NT2/D1 (cell line): ENCODE measurements at regions not wholly inside any gene's neighbourhood (a gene's known extent, or its start where the extent isn't known, plus 50 kb on each side); places are given as distances from the start of the nearest gene placed in this dataset.

ENCODE experiments used
- DNase-seq: peaks from one replicate; pipeline ENCODE4 v3.0.0-alpha.2; 2011; ENCODE audit warnings: low read depth, low spot score
- H3K27me3 ChIP-seq: 2 replicates; pipeline ENCODE4 v1.6.0; 2011; ENCODE audit warnings: mild to moderate bottlenecking; ENCODE audit not compliant: insufficient read length, insufficient read depth
- H3K36me3 ChIP-seq: 2 replicates; pipeline ENCODE4 v1.6.1; 2011; ENCODE audit warnings: mild to moderate bottlenecking, low read length, mixed read lengths; ENCODE audit not compliant: insufficient read depth, insufficient read length
- H3K4me1 ChIP-seq: 2 replicates; pipeline ENCODE4 v1.5.1; 2011; ENCODE audit not compliant: insufficient read depth, insufficient read length
- H3K4me3 ChIP-seq: 2 replicates; pipeline ENCODE4 v1.5.1; 2011; ENCODE audit warnings: low read depth; ENCODE audit not compliant: insufficient read length
- H3K9ac ChIP-seq: 2 replicates; pipeline ENCODE4 v1.6.0; 2011; ENCODE audit warnings: low read depth; ENCODE audit not compliant: insufficient read length
- H3K9me3 ChIP-seq: 2 replicates; pipeline ENCODE4 v1.5.1; 2011; ENCODE audit warnings: mild to moderate bottlenecking, low read length; ENCODE audit not compliant: insufficient read depth
- SUZ12 ChIP-seq: IDR thresholded peaks from 2 replicates; pipeline ENCODE4 v1.6.1; 2011; ENCODE audit not compliant: insufficient read length, insufficient read depth; ENCODE audit errors: extremely low read depth
- YY1 ChIP-seq: IDR thresholded peaks from 2 replicates; pipeline ENCODE4 v1.6.1; 2011; ENCODE audit not compliant: insufficient read length, insufficient read depth
- ZNF274 ChIP-seq: IDR thresholded peaks from 2 replicates; pipeline ENCODE4 v1.6.1; 2011; ENCODE audit warnings: mild to moderate bottlenecking, low read depth, low read length

DNA sequence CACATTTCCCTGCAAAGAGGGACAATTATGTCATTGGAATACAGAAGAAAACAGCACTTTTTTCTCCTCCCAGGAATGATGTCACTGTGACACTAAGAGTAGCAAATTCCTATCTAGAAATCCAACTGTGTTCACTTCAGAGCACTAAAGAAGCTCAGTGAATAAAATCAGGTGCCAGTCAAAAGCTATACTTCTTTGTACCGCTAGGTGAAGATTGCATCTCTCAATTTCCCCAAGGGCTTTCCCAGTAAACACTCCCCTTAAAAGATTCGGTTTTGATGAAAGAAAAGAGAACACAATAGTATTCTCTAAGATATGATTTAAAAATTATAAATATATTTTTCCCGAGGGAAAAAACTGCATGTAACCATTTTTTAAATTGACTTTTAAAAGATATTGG, 104.7 kb upstream of the MID1 start:
- H3K4me1 ChIP-seq, result no peaks in the 10 kb centered on the region
- no peaks in the 10 kb centered on the region for H3K36me3 ChIP-seq
- no peak overlapping the region for H3K4me3 ChIP-seq
- no peaks in the 10 kb centered on the region for H3K27me3 ChIP-seq
- TF ChIP-seq ZNF274 (no peak), YY1 (no peak), SUZ12 (no peak)
- no peak for DNase-seq
- no peaks in the 10 kb centered on the region for H3K9me3 ChIP-seq
- no peak overlapping the region for H3K9ac ChIP-seq

DNA sequence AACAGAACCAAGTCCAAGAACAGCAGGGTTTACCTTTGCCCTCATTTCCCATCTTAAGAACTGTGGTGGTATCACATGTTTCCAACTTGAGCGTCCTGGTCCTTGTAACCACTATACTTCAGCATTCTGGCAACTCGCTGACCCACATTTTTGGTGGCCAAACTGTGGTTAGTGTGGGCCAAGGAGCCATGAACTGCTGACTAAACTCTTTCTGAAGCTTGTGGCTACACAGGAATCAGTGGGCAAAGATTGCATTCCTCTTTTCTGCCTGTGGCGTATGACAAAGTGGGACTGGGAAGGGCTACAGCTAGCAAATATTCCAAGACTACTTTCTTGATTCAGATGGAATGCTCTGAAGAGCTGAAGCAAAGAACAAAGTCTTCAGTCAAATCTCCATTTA, 106.3 kb upstream of the MID1 start:
- TF ChIP-seq ZNF274 (no peak), YY1 (no peak), SUZ12 (no peak)
- Histone ChIP-seq H3K9ac (no peak overlapping the region), H3K27me3 (no peaks in the 10 kb centered on the region), H3K4me1 (no peaks in the 10 kb centered on the region), H3K9me3 (no peaks in the 10 kb centered on the region), H3K4me3 (no peak overlapping the region), H3K36me3 (no peaks in the 10 kb centered on the region)
- DNase-seq, result no peak

DNA sequence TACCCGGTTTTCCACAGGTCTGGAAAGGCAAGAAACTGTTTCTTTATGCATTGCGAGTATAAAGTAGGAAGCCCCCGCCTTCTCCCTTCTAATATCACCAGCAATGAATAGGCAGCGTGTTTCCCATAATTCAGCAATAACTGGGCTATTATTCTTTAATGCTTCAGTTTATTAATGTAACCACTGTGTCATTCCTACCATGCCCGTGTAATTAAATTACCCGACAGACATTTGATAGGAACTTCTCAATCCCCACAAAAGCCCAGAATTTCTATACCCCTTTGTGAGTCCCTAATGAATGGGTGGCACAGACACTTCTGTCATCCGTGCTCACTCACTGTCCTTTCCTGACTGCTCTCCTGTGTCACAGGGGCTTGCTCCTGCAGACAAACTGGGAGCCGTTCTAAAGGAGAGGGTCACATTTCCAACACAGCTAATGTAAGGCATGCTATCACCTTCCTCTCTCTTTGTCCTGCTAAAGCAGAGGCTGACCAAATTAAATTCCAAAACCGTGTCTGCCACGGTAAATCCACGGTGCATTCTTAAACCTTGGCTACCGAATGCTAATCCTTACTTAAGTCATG, 108.5 kb upstream of the MID1 start:
- Histone ChIP-seq H3K4me1 (no peaks in the 10 kb centered on the region), H3K9me3 (no peaks in the 10 kb centered on the region), H3K27me3 (no peaks in the 10 kb centered on the region), H3K36me3 (no peaks in the 10 kb centered on the region), H3K9ac (no peak overlapping the region), H3K4me3 (no peak overlapping the region)
- DNase-seq, result no peak
- TF ChIP-seq SUZ12 (no peak), YY1 (no peak), ZNF274 (no peak)

DNA sequence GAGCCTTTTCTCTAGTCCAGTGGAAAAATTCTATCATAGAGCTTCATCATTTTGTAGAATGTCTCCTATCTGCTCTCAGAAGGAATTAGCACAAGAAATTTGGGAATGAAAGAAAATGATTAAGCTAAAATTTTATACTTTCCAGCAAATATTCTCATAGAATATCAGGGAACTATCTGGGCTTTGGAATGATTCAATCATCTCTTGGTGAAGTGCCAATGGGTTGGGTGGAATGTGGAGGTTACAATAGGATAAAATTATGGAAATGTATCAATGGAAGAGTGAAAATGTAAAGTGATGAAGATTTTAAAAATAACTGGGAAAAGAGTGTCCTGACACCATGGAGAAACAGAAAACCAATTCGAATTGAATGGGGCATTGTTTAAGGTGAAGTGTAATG, 119.0 kb upstream of the MID1 start:
- Histone ChIP-seq H3K27me3 (no peaks in the 10 kb centered on the region), H3K9me3 (no peaks in the 10 kb centered on the region), H3K4me1 (peaks cover 3% of the 10 kb centered on the region), H3K36me3 (no peaks in the 10 kb centered on the region), H3K9ac (no peak overlapping the region), H3K4me3 (no peak overlapping the region)
- TF ChIP-seq YY1 (no peak), SUZ12 (no peak), ZNF274 (no peak)
- DNase-seq, result no peak

DNA sequence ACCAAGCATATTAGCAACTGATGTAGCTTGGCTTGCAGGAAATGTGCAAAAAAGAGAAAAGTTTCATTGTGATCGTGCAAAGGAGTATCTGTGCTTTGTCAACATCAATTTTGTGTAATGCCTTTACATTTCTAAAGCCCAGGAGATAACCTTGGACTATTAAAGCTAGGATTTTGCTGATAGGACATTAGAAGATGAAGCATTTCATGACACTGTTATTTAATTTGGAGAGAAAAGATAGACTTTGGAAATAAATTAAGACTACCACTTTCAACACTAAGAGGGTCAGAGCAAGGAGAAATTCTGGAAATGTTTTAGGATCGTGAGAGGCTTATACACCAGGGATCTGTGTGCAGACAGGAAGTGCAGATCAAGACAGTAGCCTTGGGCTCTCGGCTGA, 120.6 kb upstream of the MID1 start:
- H3K4me1 ChIP-seq, result peaks cover 3% of the 10 kb centered on the region
- H3K27me3 ChIP-seq, result no peaks in the 10 kb centered on the region
- H3K4me3 ChIP-seq, result no peak overlapping the region
- H3K9ac ChIP-seq, result no peak overlapping the region
- no peak for DNase-seq
- no peak for TF ChIP-seq YY1
- no peak for TF ChIP-seq ZNF274
- no peak for TF ChIP-seq SUZ12
- no peaks in the 10 kb centered on the region for H3K36me3 ChIP-seq
- no peaks in the 10 kb centered on the region for H3K9me3 ChIP-seq

DNA sequence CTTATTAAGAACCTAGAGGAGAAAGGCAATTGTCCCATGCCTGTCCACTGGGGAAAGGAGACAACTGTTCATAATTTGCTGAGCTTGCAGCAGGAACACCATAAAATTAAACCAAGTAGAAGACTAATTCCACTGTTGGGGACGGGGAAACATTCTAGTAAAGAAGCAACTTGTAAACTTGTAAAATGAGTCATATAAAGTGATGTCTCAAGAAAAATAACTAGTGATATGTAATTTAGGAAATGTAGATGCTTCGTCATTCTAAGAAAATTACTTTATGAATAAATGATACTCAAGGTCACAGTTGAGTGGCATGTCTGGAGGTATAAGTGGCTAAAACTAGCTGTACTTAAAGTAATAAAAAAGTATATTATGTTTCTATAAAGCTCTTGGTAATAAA, 121.2 kb upstream of the MID1 start:
- Histone ChIP-seq H3K4me3 (no peak overlapping the region), H3K4me1 (peaks cover 3% of the 10 kb centered on the region), H3K9me3 (no peaks in the 10 kb centered on the region), H3K36me3 (no peaks in the 10 kb centered on the region), H3K9ac (no peak overlapping the region), H3K27me3 (no peaks in the 10 kb centered on the region)
- DNase-seq, result no peak
- TF ChIP-seq ZNF274 (no peak), SUZ12 (no peak), YY1 (no peak)

DNA sequence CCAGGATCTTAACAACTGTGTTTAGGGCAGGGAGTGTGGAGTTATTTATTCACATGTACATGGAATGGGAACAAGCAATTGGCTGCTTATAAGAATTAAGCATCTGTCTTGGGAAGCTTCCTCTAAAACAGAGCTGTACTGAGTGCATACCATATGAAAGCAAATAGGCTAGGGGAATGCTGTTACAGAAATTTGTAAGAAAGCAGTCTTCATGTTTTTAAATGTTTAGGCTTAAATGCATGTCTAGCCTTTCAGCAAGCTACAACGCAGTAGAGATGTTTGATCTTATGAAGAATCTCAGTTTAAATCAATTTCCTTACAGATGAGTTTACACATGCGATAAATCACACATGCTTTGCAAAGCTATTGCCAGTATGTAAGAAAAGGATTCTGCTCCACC, 123.1 kb upstream of the MID1 start:
- Histone ChIP-seq H3K9ac (no peak overlapping the region), H3K9me3 (no peaks in the 10 kb centered on the region), H3K36me3 (no peaks in the 10 kb centered on the region), H3K4me3 (no peak overlapping the region), H3K27me3 (no peaks in the 10 kb centered on the region), H3K4me1 (no peaks in the 10 kb centered on the region)
- no peak for TF ChIP-seq YY1
- no peak for TF ChIP-seq SUZ12
- TF ChIP-seq ZNF274, result no peak
- DNase-seq, result no peak
